ENCODE measurements at regions not wholly inside any gene's neighbourhood (a gene's known extent, or its start where the extent isn't known, plus 50 kb on each side); places are given as distances from the start of the nearest gene placed in this dataset.
"Not testable (repeated sequence)": the region's sequence is repeated elsewhere in the genome, so short reads cannot be mapped to it uniquely, and the experiment has no call there.

DNA sequence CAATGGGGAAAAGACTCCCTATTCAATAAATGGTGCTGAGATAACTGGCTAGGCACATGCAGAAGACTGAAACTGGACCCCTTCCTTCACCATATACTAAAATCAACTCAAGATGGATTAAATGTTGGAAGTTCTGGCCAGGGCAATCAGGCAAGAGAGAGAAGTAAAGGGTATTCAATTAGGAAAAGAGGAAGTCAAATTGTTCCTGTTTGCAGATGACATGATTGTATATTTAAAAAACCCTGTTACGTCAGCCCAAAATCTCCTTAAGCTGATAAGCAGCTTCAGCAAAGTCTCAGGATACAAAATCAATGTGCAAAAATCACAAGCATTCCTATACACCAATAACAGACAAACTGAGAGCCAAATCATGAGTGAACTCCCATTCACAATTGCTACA is 1739.4 kb downstream of the PCDH9 start:
- H3K27ac ChIP-seq (ENCODE audit: low read length); H3K4me1 ChIP-seq (ENCODE audit: control insufficient read depth in 1 of 2, insufficient read depth in 2 of 2, low read length in 2 of 2); H3K27me3 ChIP-seq (ENCODE audit: low read depth, low read length); H3K36me3 ChIP-seq (ENCODE audit: control insufficient read depth in 1 of 2, insufficient read depth in 2 of 2, low read length in 2 of 2); H3K4me3 ChIP-seq (ENCODE audit: low read depth in 1 of 2, low read length in 2 of 2); H3K9me3 ChIP-seq (ENCODE audit: control insufficient read depth in 1 of 2, low read length in 2 of 2): not testable (repeated sequence)

DNA sequence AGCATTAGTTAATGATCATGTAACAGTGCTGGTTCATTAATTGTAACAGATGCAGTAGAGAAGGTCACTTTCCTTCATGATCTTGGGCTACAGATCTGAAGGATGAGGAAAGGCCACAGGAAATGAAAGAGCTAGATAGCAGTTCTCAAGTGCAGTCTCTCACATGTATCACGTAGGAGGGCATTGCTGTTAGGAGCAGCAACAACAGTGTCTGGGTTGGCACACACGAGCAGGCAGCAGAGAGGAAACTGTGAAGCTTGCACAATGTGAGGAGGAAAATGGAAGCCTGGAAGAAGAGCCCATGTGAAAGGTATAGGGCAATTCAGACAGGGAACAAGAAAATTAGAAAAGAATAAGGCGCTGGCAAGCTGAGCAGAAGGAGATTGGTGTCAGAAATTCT is 1741.5 kb downstream of the PCDH9 start:
- Histone ChIP-seq H3K27me3 (ENCODE audit: low read depth, low read length) (no peaks in the 10 kb centered on the region), H3K4me1 (ENCODE audit: control insufficient read depth in 1 of 2, insufficient read depth in 2 of 2, low read length in 2 of 2) (no peaks in the 10 kb centered on the region), H3K27ac (ENCODE audit: low read length) (no peak overlapping the region), H3K4me3 (ENCODE audit: low read depth in 1 of 2, low read length in 2 of 2) (no peak overlapping the region), H3K36me3 (ENCODE audit: control insufficient read depth in 1 of 2, insufficient read depth in 2 of 2, low read length in 2 of 2) (no peaks in the 10 kb centered on the region), H3K9me3 (ENCODE audit: control insufficient read depth in 1 of 2, low read length in 2 of 2) (no peaks in the 10 kb centered on the region)

DNA sequence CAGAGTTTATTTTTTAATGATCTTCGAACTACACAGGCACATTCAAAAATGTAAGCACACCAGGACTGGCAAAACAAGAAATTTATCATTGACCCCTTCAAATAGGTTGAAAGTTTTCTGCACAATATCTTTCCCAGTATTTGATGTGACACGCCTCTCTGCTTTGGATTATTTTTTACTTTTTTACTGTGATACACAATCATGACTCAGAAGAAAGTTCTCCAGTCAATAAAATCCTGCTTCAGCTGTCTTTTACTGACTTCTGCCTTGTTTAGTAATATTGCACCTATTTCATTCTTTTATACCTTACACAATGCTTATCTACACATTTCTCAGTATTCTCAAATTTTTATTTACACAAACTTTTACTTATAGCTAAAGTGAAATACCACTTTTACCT is 1750.4 kb downstream of the PCDH9 start:
- no peaks in the 10 kb centered on the region for H3K36me3 ChIP-seq (ENCODE audit: control insufficient read depth in 1 of 2, insufficient read depth in 2 of 2, low read length in 2 of 2)
- H3K4me3 ChIP-seq (ENCODE audit: low read depth in 1 of 2, low read length in 2 of 2) = no peak overlapping the region
- H3K9me3 ChIP-seq (ENCODE audit: control insufficient read depth in 1 of 2, low read length in 2 of 2) = no peaks in the 10 kb centered on the region
- no peaks in the 10 kb centered on the region for H3K27me3 ChIP-seq (ENCODE audit: low read depth, low read length)
- H3K4me1 ChIP-seq (ENCODE audit: control insufficient read depth in 1 of 2, insufficient read depth in 2 of 2, low read length in 2 of 2) = no peaks in the 10 kb centered on the region
- no peak overlapping the region for H3K27ac ChIP-seq (ENCODE audit: low read length)

DNA sequence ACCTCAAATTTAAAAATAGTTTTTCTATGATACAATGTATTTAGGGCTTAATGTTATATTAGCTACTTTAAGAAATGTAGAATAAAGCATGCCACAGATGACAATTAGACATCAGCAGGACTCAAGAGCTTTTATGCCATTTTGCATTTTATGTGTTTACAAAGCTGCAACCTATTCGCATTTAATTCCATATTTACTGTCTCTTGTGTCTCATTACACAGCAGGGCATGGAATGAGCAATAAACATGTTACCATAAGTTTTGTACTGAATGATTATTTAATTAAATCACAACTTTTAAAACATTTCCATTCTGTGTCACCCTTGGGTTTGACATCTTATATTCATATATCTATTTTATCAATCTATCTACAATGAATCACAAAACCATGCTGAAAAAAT is 1756.9 kb downstream of the PCDH9 start:
- no peaks in the 10 kb centered on the region for H3K9me3 ChIP-seq (ENCODE audit: control insufficient read depth in 1 of 2, low read length in 2 of 2)
- no peak overlapping the region for H3K4me3 ChIP-seq (ENCODE audit: low read depth in 1 of 2, low read length in 2 of 2)
- H3K27ac ChIP-seq (ENCODE audit: low read length) = no peak overlapping the region
- no peaks in the 10 kb centered on the region for H3K4me1 ChIP-seq (ENCODE audit: control insufficient read depth in 1 of 2, insufficient read depth in 2 of 2, low read length in 2 of 2)
- no peaks in the 10 kb centered on the region for H3K36me3 ChIP-seq (ENCODE audit: control insufficient read depth in 1 of 2, insufficient read depth in 2 of 2, low read length in 2 of 2)
- no peaks in the 10 kb centered on the region for H3K27me3 ChIP-seq (ENCODE audit: low read depth, low read length)

DNA sequence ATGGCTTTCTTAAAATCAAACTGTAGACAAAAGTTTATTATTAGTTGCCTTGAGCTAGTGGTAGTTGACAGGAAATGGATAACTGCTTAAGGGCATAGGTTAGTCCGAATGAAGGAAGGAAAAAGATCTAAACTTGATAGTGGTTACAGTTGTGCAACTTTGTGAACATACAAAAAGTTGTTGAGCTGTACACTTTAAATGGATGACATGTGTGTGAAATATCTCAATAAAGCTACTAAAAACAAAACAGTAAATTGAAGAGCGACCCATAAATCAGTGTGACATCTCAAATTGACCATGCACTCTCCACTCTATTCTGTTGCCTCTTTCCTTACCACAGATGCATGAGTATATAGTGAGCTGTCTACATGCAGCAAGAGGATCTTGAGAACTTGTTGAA is 1757.8 kb downstream of the PCDH9 start:
- no peaks in the 10 kb centered on the region for H3K9me3 ChIP-seq (ENCODE audit: control insufficient read depth in 1 of 2, low read length in 2 of 2)
- H3K27me3 ChIP-seq (ENCODE audit: low read depth, low read length) = no peaks in the 10 kb centered on the region
- no peak overlapping the region for H3K4me3 ChIP-seq (ENCODE audit: low read depth in 1 of 2, low read length in 2 of 2)

DNA sequence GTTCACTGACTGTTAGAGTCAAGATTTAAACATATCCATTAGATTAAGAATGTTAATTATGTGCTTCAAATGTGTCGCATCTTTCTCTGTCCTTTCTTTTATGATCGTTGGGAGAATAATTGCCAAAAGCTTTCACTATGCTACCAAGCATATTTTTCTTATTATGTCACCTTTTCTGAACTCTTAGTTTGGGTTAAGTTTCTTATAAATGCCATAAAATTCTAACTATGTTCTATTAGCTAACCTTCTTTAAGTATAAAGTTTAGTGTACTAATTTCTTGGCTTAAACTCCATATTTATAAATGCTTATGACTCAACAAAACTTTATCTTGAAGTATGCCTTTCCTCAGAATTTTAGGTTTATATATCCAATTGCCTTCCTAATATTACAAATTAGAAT is 1759.4 kb downstream of the PCDH9 start:
- Histone ChIP-seq H3K36me3 (ENCODE audit: control insufficient read depth in 1 of 2, insufficient read depth in 2 of 2, low read length in 2 of 2) (no peaks in the 10 kb centered on the region), H3K27ac (ENCODE audit: low read length) (no peak overlapping the region), H3K4me3 (ENCODE audit: low read depth in 1 of 2, low read length in 2 of 2) (no peak overlapping the region), H3K4me1 (ENCODE audit: control insufficient read depth in 1 of 2, insufficient read depth in 2 of 2, low read length in 2 of 2) (no peaks in the 10 kb centered on the region), H3K9me3 (ENCODE audit: control insufficient read depth in 1 of 2, low read length in 2 of 2) (no peaks in the 10 kb centered on the region), H3K27me3 (ENCODE audit: low read depth, low read length) (no peaks in the 10 kb centered on the region)

More for the DNA sequence above, 1757.8 kb downstream of the PCDH9 start:
- Histone ChIP-seq H3K27ac (ENCODE audit: low read length) (no peak overlapping the region), H3K4me1 (ENCODE audit: control insufficient read depth in 1 of 2, insufficient read depth in 2 of 2, low read length in 2 of 2) (no peaks in the 10 kb centered on the region), H3K36me3 (ENCODE audit: control insufficient read depth in 1 of 2, insufficient read depth in 2 of 2, low read length in 2 of 2) (no peaks in the 10 kb centered on the region)

DNA sequence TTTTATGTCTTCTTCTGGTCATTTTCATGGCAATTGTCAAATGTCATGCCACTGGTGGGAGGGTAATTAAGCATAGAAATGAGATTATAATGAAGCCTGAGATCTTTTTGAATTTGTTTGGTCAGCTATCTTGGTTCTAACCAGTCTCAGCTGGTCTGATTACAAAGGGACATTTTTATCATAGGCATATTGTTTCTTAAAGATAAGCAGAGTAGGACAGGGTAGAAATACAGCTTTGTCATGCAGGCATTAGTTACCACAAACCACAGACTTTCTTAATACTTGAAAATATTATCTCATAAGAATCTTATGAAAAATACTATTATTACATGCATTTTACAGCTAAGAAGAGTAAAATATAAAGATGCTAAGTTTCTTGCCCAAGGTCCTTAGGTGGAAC is 1761.5 kb downstream of the PCDH9 start:
- no peak overlapping the region for H3K4me3 ChIP-seq (ENCODE audit: low read depth in 1 of 2, low read length in 2 of 2)
- H3K4me1 ChIP-seq (ENCODE audit: control insufficient read depth in 1 of 2, insufficient read depth in 2 of 2, low read length in 2 of 2) = no peaks in the 10 kb centered on the region
- H3K9me3 ChIP-seq (ENCODE audit: control insufficient read depth in 1 of 2, low read length in 2 of 2) = no peaks in the 10 kb centered on the region
- no peaks in the 10 kb centered on the region for H3K27me3 ChIP-seq (ENCODE audit: low read depth, low read length)
- H3K27ac ChIP-seq (ENCODE audit: low read length) = no peak overlapping the region
- H3K36me3 ChIP-seq (ENCODE audit: control insufficient read depth in 1 of 2, insufficient read depth in 2 of 2, low read length in 2 of 2) = no peaks in the 10 kb centered on the region

DNA sequence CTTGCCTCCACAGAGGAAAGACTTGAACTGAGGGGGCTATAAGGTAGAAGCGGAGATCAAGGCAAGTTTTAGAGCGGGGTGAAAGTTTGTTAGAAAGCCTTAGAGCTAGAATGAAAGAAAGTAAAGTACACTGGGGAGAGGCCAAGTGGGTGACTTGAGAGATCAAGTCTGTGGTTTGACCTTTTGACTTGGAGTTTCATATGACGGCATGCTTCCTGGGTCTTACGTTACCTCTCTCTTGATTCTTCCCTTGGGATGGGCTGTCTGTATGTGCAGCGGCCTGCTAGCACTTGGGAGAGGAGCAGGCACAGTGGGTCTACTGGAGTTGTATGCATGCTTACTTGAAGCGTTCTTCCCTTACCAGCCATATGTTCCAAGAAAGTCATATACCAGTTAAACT is 1768.5 kb downstream of the PCDH9 start:
- H3K4me1 ChIP-seq (ENCODE audit: control insufficient read depth in 1 of 2, insufficient read depth in 2 of 2, low read length in 2 of 2) = no peaks in the 10 kb centered on the region
- no peak overlapping the region for H3K4me3 ChIP-seq (ENCODE audit: low read depth in 1 of 2, low read length in 2 of 2)
- H3K9me3 ChIP-seq (ENCODE audit: control insufficient read depth in 1 of 2, low read length in 2 of 2) = no peaks in the 10 kb centered on the region
- H3K27me3 ChIP-seq (ENCODE audit: low read depth, low read length) = no peaks in the 10 kb centered on the region
- H3K27ac ChIP-seq (ENCODE audit: low read length) = no peak overlapping the region
- no peaks in the 10 kb centered on the region for H3K36me3 ChIP-seq (ENCODE audit: control insufficient read depth in 1 of 2, insufficient read depth in 2 of 2, low read length in 2 of 2)

DNA sequence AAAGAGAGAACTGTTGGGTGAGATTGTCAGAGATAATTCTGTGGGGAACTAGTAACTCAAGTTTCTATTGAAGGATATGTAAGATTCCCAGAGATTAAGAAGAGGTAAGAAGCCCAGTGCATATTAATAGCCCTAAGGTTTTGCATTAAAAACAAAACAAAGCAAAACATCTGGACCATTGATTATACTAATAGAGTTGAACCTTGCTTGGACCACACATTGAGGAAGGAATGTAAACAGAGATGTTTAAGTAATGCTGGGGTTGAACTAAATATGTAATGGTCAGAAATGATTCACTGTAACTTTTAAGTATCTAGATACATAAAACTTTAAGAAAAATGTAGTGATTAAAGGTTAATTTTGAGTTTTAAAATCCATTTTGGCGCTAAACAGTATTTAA is 1770.0 kb downstream of the PCDH9 start:
- no peaks in the 10 kb centered on the region for H3K9me3 ChIP-seq (ENCODE audit: control insufficient read depth in 1 of 2, low read length in 2 of 2)
- H3K27ac ChIP-seq (ENCODE audit: low read length) = no peak overlapping the region
- no peaks in the 10 kb centered on the region for H3K4me1 ChIP-seq (ENCODE audit: control insufficient read depth in 1 of 2, insufficient read depth in 2 of 2, low read length in 2 of 2)
- no peaks in the 10 kb centered on the region for H3K27me3 ChIP-seq (ENCODE audit: low read depth, low read length)
- H3K4me3 ChIP-seq (ENCODE audit: low read depth in 1 of 2, low read length in 2 of 2) = no peak overlapping the region
- no peaks in the 10 kb centered on the region for H3K36me3 ChIP-seq (ENCODE audit: control insufficient read depth in 1 of 2, insufficient read depth in 2 of 2, low read length in 2 of 2)

DNA sequence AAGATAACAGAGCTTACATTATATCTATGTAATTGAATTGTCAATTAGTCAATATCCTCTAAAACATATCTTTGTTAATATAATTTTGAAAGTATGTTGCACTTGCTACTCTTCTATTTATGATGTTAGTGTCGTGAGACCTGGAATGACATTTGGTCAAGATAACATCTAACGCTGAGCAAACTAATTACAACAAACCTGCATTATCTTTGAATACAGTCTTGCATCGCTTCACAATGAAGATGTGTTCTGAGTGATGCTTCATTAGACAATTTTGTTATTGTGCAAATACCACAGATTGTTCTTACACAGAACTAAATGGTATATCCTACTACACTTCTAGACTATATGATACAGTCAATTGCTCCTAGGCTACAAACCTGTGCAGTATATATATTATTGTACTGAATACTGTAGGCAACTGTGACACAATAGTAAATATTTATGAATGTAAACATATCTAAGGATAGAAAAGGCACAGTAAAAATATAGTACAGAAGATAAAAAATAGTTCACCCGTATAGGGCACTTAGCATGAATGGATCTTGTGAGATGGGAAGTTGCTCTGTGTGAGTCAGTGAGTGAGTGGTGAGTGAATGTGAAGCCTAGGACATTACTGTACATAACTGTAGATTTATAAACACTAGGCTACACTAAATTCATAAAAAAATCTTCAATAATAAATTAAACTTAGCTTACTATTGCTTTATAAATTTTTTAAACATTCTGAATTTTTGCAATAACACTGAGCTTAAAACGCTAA is 1773.8 kb downstream of the PCDH9 start:
- Histone ChIP-seq H3K27me3 (ENCODE audit: low read depth, low read length) (no peaks in the 10 kb centered on the region), H3K4me1 (ENCODE audit: control insufficient read depth in 1 of 2, insufficient read depth in 2 of 2, low read length in 2 of 2) (no peaks in the 10 kb centered on the region), H3K27ac (ENCODE audit: low read length) (no peak overlapping the region), H3K4me3 (ENCODE audit: low read depth in 1 of 2, low read length in 2 of 2) (no peak overlapping the region), H3K9me3 (ENCODE audit: control insufficient read depth in 1 of 2, low read length in 2 of 2) (no peaks in the 10 kb centered on the region), H3K36me3 (ENCODE audit: control insufficient read depth in 1 of 2, insufficient read depth in 2 of 2, low read length in 2 of 2) (no peaks in the 10 kb centered on the region)

DNA sequence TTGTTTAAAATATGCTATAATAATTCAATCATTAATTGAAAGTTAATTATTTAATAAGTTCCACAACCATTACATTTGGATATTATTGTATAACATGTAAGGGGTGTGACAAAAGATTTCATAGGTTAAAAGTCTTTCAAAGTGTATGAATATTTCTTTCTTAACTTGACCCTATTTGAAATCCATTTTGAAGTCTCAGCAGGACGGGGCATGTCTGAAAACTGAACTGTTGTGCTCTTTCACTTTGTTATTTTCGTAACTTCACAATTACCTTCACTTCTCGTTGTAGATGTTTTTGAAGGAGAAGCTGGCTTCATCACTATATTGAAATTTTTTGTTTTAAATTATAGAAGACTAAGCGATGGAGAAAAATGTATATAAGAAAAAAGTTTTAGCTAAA is 1775.7 kb downstream of the PCDH9 start:
- H3K36me3 ChIP-seq (ENCODE audit: control insufficient read depth in 1 of 2, insufficient read depth in 2 of 2, low read length in 2 of 2) = no peaks in the 10 kb centered on the region
- H3K27me3 ChIP-seq (ENCODE audit: low read depth, low read length) = no peaks in the 10 kb centered on the region
- H3K4me3 ChIP-seq (ENCODE audit: low read depth in 1 of 2, low read length in 2 of 2) = no peak overlapping the region
- H3K4me1 ChIP-seq (ENCODE audit: control insufficient read depth in 1 of 2, insufficient read depth in 2 of 2, low read length in 2 of 2) = no peaks in the 10 kb centered on the region
- H3K9me3 ChIP-seq (ENCODE audit: control insufficient read depth in 1 of 2, low read length in 2 of 2) = no peaks in the 10 kb centered on the region
- H3K27ac ChIP-seq (ENCODE audit: low read length) = no peak overlapping the region

DNA sequence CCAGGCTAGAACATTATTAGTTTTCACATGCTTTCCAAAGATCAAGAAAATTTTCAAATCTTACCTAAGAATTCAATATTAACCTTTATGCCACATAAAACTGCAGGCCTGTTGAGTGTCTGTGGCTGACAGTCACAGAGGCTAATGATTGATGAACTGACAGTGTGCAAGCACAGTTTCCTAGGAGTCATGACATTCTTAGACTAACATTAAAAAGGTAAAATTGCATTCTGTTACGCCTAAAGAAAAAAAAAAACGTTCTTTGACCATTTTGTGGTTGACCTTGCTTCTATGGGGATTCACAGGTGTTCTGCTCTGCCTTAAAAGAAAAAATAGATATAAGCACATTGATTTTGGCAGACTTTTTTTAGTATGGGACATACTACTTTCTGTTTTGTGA is 1776.2 kb downstream of the PCDH9 start:
- no peaks in the 10 kb centered on the region for H3K4me1 ChIP-seq (ENCODE audit: control insufficient read depth in 1 of 2, insufficient read depth in 2 of 2, low read length in 2 of 2)
- no peak overlapping the region for H3K27ac ChIP-seq (ENCODE audit: low read length)
- no peaks in the 10 kb centered on the region for H3K9me3 ChIP-seq (ENCODE audit: control insufficient read depth in 1 of 2, low read length in 2 of 2)
- no peak overlapping the region for H3K4me3 ChIP-seq (ENCODE audit: low read depth in 1 of 2, low read length in 2 of 2)
- no peaks in the 10 kb centered on the region for H3K36me3 ChIP-seq (ENCODE audit: control insufficient read depth in 1 of 2, insufficient read depth in 2 of 2, low read length in 2 of 2)
- no peaks in the 10 kb centered on the region for H3K27me3 ChIP-seq (ENCODE audit: low read depth, low read length)

All from muscle layer of duodenum (tissue), 2 donors.